ENCODE measurements at regions not wholly inside any gene's neighbourhood (a gene's known extent, or its start where the extent isn't known, plus 50 kb on each side); places are given as distances from the start of the nearest gene placed in this dataset.

GRCh38 chr1:168835791-168836190 lies 106.8 kb upstream of the DPT start:
- no peak for TF ChIP-seq CTCF (IDR thresholded peaks at IDR 0.05)
- no peak for TF ChIP-seq POLR2A (IDR thresholded peaks at IDR 0.05)

Data from ovary (tissue), 3 donors.